GM18520 (cell line): ENCODE measurements at regions not wholly inside any gene's neighbourhood (a gene's known extent, or its start where the extent isn't known, plus 50 kb on each side); places are given as distances from the start of the nearest gene placed in this dataset.
A peak's percentile ranks its signal among the peaks of the same experiment; 100 is the strongest.

ENCODE experiments used
- ATAC-seq: cut with Tn5 transposase; IDR thresholded peaks from one replicate; pipeline ENCODE4 v1.9.1; 2021; ENCODE audit not compliant: unreplicated experiment

- no peak for ATAC-seq
These were observed 427.5 kb upstream of the HSF2 start for GRCh38 chr6:121971931-121972335.

DNA sequence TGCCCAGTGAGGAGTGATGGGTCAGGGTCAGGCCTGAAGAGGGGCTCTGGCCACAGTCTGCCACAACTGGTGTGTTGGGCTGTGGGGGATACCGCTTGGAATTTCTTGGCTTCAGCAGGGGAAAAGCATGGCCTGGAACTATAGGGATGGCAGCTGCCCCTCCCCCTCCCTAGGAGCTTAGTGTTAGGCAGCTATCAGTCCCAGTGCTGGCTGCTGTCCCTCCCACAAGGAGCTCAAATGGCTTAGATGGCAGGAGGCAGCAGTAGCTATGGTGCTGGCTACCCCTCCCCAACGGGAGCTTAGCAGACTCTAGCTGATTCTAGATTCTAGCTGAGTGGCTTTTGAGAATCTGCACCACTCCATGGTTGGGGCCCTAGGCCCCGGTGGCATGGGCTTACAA lies 414.5 kb upstream of the HSF2 start:
- no peak for ATAC-seq

- no peak for ATAC-seq
These were observed 406.1 kb upstream of the HSF2 start for GRCh38 chr6:121993362-121993761.

GRCh38 chr6:121994919-121995318 lies 404.5 kb upstream of the HSF2 start:
- ATAC-seq: no peak

DNA sequence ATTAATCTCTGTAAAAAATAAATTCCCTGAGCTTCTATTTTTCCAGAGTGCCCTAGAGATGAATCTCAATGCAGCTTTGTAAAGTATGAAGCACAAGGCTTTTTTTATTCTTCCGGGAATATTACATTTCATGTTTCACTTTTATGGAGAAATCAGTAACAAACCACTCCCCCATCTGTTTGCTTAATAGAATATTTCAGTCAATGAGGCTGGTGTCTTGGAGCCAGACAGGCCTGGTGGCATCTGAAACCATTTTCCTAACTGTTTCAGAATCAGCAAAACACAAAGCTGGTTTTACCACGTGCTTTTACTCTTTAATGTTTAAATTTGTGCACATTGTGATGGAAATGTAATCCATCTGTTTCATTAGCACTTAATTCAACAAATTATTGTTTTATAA lies 400.8 kb upstream of the HSF2 start:
- no peak for ATAC-seq

DNA sequence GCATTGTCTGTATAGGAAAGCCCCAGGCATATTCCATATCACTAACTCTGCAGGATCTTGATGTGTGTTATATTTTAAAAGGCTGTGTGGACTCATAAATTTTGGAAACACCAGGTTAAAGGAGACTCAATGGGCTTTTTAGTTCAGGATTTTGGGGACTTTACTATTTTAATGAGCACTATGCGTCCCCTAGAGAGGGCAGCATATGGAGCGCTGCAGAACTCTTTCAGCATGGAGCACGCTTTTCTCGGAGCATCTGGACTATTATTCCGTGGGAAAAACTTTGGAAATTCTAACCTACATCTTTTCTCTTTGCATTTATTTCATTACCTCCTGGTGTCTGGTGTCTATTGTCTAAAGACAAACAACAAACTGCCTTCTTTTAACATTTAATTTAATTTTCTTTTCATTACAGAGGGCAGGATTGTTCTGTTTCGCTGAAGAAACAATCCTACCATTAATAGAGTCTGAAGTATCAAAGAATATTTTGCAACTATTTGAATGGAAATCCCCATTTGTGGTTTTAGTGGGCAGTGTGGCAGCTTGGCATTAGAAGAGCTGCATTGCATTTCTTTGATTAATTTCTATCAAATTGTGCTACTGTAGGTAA lies 399.9 kb upstream of the HSF2 start:
- no peak for ATAC-seq

- ATAC-seq: no peak
These were observed 393.8 kb upstream of the HSF2 start for GRCh38 chr6:122005661-122006060.

GRCh38 chr6:122007339-122007738 lies 392.1 kb upstream of the HSF2 start:
- ATAC-seq: no peak

- no peak for ATAC-seq
These were observed 391.1 kb upstream of the HSF2 start for GRCh38 chr6:122008101-122008999.

GRCh38 chr6:122009000-122009350 lies 390.5 kb upstream of the HSF2 start:
- ATAC-seq: no peak

GRCh38 chr6:122012578-122012977 lies 386.9 kb upstream of the HSF2 start:
- ATAC-seq: no peak

GRCh38 chr6:122014961-122015360 lies 384.5 kb upstream of the HSF2 start:
- no peak for ATAC-seq

DNA sequence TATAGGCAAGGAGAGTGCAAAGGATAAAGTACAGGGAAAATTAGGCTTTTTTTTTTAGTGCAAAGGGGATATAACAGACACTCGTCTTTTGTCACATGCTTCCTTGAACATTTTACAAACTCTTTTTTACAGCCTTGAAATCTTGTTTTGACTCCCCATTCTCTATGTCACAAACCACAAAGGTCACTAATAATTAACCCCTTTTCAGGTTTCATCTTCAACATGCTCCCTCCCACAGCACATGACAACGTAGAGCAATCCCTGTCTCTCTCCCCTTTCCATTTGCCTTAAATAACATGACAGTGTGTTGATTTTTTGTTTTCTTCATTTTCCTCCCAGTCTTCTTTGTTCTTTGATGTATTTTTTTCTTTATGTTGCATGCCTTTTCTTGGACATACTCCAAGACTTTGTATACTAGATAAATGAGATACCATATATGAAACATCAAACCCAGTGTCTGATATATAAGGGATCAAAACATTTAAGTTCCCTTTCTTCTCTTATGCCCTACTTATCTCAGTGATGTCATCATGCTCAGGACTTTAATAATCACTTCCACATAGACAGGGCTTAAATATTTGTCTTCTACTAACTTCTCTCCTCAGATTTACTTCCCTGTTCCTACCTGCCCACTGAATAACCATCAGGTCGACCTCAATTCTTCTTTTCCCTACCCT lies 378.7 kb upstream of the HSF2 start:
- peak; percentile 93 for ATAC-seq

GRCh38 chr6:122025104-122025503 lies 374.3 kb upstream of the HSF2 start:
- no peak for ATAC-seq

DNA sequence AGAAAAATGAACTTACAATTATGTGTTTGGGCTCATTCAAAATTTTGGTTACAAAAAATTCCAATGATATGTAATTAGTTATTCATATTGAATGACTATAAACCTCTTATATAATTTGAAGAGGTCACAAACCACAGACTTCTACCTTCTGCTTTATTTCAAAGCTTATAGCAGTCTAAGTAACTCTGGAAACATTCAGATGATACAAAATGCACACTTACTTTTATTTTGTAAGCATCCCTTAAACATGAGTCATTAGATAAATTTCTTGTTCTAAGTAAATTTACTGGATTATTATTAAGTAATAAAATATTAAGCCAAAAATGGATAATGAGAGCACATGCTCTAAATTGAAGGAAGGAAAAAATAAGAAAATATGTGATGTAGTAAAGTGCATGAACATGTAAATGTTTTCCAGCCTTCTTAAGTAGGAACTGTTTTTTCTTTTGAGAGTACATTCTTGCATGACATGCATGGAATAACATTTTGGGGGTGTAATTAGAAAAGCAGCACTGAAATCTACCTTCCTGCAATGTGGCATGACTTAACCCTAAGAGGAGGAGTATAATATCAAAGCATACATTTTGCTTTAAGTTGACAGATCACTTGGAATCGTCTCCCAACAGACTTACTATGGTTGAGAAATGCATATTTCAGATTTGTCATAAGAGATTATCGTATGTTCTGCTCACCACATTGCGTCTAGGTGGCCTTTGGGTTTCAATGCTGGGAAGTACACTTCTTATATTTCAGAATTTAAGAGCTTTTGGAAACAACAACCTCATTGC lies 372.7 kb upstream of the HSF2 start:
- ATAC-seq: no peak

DNA sequence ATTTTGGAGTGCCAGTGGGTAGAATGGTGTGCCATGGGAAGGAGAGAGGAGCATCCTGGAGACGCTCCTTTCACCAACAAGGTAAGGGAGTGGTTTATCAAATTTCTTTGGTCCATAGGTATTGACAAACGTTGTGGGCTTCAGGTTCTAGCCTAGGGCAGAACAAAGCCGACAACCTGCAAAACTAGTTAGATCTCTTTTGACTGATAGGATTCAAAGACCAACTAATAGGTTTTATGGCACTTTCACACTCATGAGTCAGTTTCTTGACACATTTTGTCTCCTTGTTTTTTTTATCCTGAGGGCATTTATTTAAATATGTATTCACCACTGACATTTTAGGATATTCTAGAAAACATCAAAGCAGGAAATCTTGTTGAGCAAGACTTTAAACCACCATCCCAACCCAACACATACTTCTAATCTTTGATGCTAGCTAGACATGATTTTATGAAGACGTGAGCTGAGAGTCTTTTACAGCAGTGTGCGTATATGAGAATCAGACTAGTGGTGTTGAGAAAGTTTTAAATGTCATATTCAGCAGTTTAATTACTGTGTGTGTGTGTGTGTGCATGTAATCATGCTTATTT lies 370.4 kb upstream of the HSF2 start:
- ATAC-seq: no peak

DNA sequence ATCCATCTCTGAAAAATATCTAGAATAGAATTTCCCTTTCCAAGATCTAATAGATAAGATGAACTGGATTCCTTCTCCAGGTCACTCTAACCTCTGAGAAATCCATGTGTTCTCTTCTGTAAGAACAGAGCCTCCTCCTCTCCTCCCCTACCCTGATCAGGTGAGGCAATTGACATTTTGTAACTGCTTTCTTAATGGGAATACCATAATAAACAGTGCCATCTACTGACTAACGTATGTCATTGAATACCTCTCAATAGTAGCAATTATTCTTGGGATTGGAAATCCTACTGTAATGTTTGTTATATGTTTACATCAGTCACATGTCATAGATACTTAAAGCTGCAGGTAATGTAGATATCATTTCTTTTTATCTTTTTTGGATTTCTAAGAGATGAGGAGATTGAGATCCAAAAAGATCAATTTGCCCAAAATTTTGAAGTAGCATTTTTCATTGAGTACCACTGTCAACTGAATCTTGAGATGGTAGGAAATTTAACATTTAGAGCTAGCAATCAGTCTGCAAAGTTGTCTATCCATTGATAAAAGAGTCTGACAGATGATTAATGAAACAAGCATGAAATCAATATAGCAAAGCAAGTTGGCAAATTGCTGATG lies 365.8 kb upstream of the HSF2 start:
- peak; percentile 86 for ATAC-seq

- ATAC-seq: no peak
These were observed 364.3 kb upstream of the HSF2 start for GRCh38 chr6:122035173-122035572.

DNA sequence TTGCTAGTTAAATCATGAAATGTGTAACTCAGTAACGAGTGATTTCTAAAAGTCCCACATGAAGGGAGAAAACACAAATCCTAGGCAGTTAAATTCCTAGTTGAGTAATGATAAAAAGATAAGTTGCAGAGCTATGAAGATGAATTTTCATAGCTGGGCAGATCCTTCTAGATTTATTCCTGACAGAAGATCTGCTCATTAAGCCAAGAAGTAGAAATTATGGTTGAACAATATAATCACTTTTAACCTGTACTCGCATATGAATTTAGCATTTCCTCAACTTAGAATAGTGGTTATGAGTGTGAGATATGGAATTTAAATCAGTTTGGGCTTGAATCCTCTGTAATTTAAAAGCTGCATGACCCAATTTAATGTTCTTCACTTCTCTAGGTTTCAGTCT lies 359.2 kb upstream of the HSF2 start:
- ATAC-seq: no peak

DNA sequence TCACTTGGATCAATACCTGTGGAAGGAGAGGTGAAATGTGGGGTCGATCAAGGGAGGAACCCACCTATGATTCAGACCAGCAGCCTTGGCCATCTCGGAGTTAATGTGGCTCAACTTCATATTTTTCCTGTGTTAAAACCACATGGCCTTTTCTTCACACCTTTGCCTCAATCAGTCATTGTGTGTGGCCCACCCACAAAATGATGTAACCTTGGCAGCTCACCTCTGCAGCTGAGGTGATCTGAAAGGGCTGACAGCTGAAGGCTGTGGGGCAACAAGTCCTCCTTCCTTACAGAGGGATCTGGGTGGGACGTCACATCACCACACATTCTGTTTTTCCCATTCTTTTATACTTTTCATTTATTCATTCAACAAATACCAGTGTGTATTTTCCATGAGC lies 357.1 kb upstream of the HSF2 start:
- ATAC-seq: no peak
